Common myeloid progenitor, CD34-positive (primary cell): ENCODE measurements at regions not wholly inside any gene's neighbourhood (a gene's known extent, or its start where the extent isn't known, plus 50 kb on each side); places are given as distances from the start of the nearest gene placed in this dataset.

Experiments
- CTCF ChIA-PET: fragments of 350-600 bp; sonication (Branson Sonifier 250); formaldehyde crosslinking; loops from one replicate; lab custom pipeline; 2021; ENCODE audit warnings: antibody characterized with exemption; lab: Charles Lee
- POLR2A ChIA-PET: fragments of 350-600 bp; sonication (Branson Sonifier 250); formaldehyde crosslinking; loops from one replicate; lab custom pipeline; 2021; ENCODE audit warnings: antibody characterized with exemption; lab: Charles Lee
- DNase-seq, 3 donors: peaks; one replicate each; pipeline versions ENCODE4 v3.0.0 to v3.0.0-alpha.2; 2013
- H3K27ac ChIP-seq, 2 experiments: 1 replicate in 1 of 2; 2 replicates in 1 of 2; pipeline ENCODE4 v1.7.0; 2013; ENCODE audit warnings: inconsistent platforms in 2 of 2, low read length in 2 of 2, mild to moderate bottlenecking in 2 of 2, low read depth in 1 of 2, moderate library complexity in 1 of 2; ENCODE audit not compliant: severe bottlenecking in 2 of 2, insufficient read depth in 1 of 2, poor library complexity in 1 of 2
- H3K27me3 ChIP-seq, 5 experiments: replicated peaks in 2 of 5; 1 replicate in 3 of 5; 2 replicates in 2 of 5; pipeline versions ENCODE4 v1.6.1 to v1.7.0; 2013; ENCODE audit warnings: low read length in 4 of 5, mild to moderate bottlenecking in 2 of 5, moderate library complexity in 2 of 5, inconsistent platforms in 1 of 5; ENCODE audit not compliant: insufficient read depth in 5 of 5, control insufficient read depth in 4 of 5
- H3K36me3 ChIP-seq, 4 experiments: 1 replicate in 2 of 4; 2 replicates in 2 of 4; pipeline versions ENCODE4 v1.6.1 to v1.7.0; 2013; ENCODE audit warnings: low read length in 3 of 4, control low read depth in 1 of 4, mild to moderate bottlenecking in 1 of 4; ENCODE audit not compliant: control insufficient read depth in 4 of 4, insufficient read depth in 4 of 4
- H3K4me1 ChIP-seq, 4 experiments: 1 replicate in 3 of 4; 2 replicates in 1 of 4; pipeline versions ENCODE4 v1.6.1 to v1.7.1; 2013; ENCODE audit warnings: low read length in 3 of 4, mild to moderate bottlenecking in 3 of 4, control low read depth in 1 of 4, inconsistent platforms in 1 of 4, moderate library complexity in 1 of 4; ENCODE audit not compliant: control insufficient read depth in 4 of 4, insufficient read depth in 4 of 4; ENCODE audit errors: control extremely low read depth in 1 of 4
- H3K4me3 ChIP-seq, 7 experiments: 1 replicate in 4 of 7; 2 replicates in 3 of 7; pipeline versions ENCODE4 v1.5.1 to v1.7.0; 2013; ENCODE audit warnings: mild to moderate bottlenecking in 7 of 7, low read length in 6 of 7, moderate library complexity in 6 of 7, inconsistent platforms in 2 of 7, low read depth in 2 of 7, control low read depth in 1 of 7; ENCODE audit not compliant: insufficient read depth in 4 of 7, control insufficient read depth in 1 of 7; ENCODE audit errors: extremely low read depth in 1 of 7
- H3K9me3 ChIP-seq, 5 experiments: 1 replicate in 4 of 5; 2 replicates in 1 of 5; pipeline versions ENCODE4 v1.6.1 to v1.7.1; 2013; ENCODE audit warnings: low read length in 4 of 5, mild to moderate bottlenecking in 2 of 5, inconsistent platforms in 1 of 5, low read depth in 1 of 5, moderate library complexity in 1 of 5; ENCODE audit not compliant: control insufficient read depth in 4 of 5, insufficient read depth in 2 of 5; ENCODE audit errors: control extremely low read depth in 1 of 5
- WGBS: methylation state at CpG from one replicate; pipeline ENCODE4 v1.1.5; 2013; ENCODE audit not compliant: insufficient coverage; 5-methylcytosine and 5-hydroxymethylcytosine counted together

DNA sequence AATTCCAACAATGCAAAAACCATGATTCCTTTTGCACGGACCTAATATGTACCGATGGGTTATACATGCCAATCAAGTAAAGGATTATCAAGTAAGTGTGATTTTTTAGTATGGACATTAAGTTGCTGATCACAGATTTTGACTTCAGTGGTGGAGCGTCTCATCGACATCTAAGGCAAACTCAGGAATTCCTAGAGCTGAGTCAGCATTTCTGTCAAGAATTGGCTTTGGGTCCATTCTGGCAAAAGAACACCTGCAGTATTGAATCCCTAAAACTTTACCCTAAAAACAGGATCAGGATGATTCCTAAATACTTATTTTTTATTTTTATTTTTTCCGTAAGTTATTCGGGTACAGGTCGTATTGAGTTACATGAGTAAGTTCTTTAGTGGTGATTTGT lies 83.6 kb downstream of the HPGD start:
- 100% methylated on average over 3 of the region's 7 CpGs for WGBS
- CTCF ChIA-PET: no interaction called here
- H3K4me1 ChIP-seq: no peaks in the 10 kb centered on the region
- no peak for DNase-seq
- H3K27ac ChIP-seq: no peak overlapping the region
- H3K27me3 ChIP-seq: no peaks in the 10 kb centered on the region
- H3K9me3 ChIP-seq: peaks cover 0 to 2% (median 0%) of the 10 kb centered on the region in 5 experiments
- no peaks in the 10 kb centered on the region for H3K36me3 ChIP-seq
- POLR2A ChIA-PET: no interaction called here
- no peak overlapping the region for H3K4me3 ChIP-seq

- H3K27me3 ChIP-seq: no peaks in the 10 kb centered on the region
- WGBS: 80% methylated on average over 1 of the region's 1 CpG
- H3K4me3 ChIP-seq: no peak overlapping the region
- H3K27ac ChIP-seq: no peak overlapping the region
- ChIA-PET CTCF (no interaction called here), POLR2A (no interaction called here)
- no peaks in the 10 kb centered on the region for H3K4me1 ChIP-seq
- no peak for DNase-seq
- H3K9me3 ChIP-seq: peaks cover 0 to 2% (median 0%) of the 10 kb centered on the region in 5 experiments
- no peaks in the 10 kb centered on the region for H3K36me3 ChIP-seq
Measured at GRCh38 chr4:174437749-174438148, 84.5 kb downstream of the HPGD start.

GRCh38 chr4:174437324-174437723 lies 85.0 kb downstream of the HPGD start:
- ChIA-PET CTCF (no interaction called here), POLR2A (no interaction called here)
- Histone ChIP-seq H3K27me3 (no peaks in the 10 kb centered on the region), H3K27ac (no peak overlapping the region), H3K4me1 (no peaks in the 10 kb centered on the region), H3K9me3 (peaks cover 0 to 2% (median 0%) of the 10 kb centered on the region in 5 experiments), H3K36me3 (no peaks in the 10 kb centered on the region), H3K4me3 (no peak overlapping the region)
- DNase-seq: no peak
- WGBS: 100% methylated on average over 2 of the region's 2 CpGs

DNA sequence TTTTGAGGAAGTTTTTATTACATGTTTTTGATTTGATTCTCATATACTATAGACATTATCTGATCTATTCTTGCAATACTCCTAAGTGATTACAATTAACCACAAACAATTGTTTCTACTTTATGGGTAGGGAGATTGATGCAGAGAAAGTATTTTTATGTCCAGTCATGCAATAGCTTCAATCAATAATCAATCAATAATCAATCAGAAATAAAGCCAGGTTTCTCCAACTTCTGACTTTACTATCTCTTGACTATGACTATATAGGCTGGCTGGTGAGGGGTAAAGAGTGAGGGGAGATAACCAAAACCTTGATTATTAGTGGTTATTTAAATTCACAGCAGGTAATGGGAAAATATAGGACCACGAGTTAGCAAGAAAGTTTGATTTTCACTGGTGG lies 85.9 kb downstream of the HPGD start:
- Histone ChIP-seq H3K27me3 (no peaks in the 10 kb centered on the region), H3K36me3 (no peaks in the 10 kb centered on the region), H3K27ac (no peak overlapping the region), H3K4me3 (no peak overlapping the region), H3K9me3 (peaks cover 0 to 2% (median 0%) of the 10 kb centered on the region in 5 experiments), H3K4me1 (no peaks in the 10 kb centered on the region)
- ChIA-PET POLR2A (interaction anchor here (0.6 kb wide), 1 partner anchor 55 kb away, joined by 3 read pairs; no protein-coding TSS in a partner anchor), CTCF (no interaction called here)
- WGBS: 100% methylated on average over 1 of the region's 1 CpG
- DNase-seq: no peak

DNA sequence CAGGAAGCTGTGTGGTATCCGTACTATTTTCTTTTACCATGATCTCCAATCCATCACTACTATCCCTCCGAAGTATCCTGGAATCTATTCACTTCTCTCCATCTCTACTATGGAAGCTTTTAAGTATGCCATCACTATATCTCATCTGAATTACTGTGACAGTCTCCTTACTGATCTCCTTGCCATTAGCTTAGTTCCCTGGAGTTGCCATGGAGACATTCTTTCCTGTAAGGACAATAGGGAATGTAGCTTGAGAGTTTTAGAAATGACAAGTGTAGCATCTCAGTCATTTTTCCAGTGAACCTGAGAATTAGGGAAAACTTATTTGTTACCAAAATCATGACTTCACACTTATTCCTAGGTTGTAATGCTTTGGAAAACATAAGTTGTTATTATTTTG lies 86.3 kb downstream of the HPGD start:
- peaks cover 0 to 2% (median 0%) of the 10 kb centered on the region in 5 experiments for H3K9me3 ChIP-seq
- WGBS: 100% methylated on average over 2 of the region's 2 CpGs
- no peak for DNase-seq
- no peaks in the 10 kb centered on the region for H3K4me1 ChIP-seq
- no peak overlapping the region for H3K27ac ChIP-seq
- no peak overlapping the region for H3K4me3 ChIP-seq
- ChIA-PET CTCF (no interaction called here), POLR2A (no interaction called here)
- no peaks in the 10 kb centered on the region for H3K36me3 ChIP-seq
- H3K27me3 ChIP-seq: no peaks in the 10 kb centered on the region

GRCh38 chr4:174434455-174434854 lies 87.8 kb downstream of the HPGD start:
- ChIA-PET POLR2A (no interaction called here), CTCF (no interaction called here)
- Histone ChIP-seq H3K36me3 (no peaks in the 10 kb centered on the region), H3K4me1 (no peaks in the 10 kb centered on the region), H3K27me3 (no peaks in the 10 kb centered on the region), H3K4me3 (no peak overlapping the region), H3K27ac (no peak overlapping the region), H3K9me3 (peaks cover 0 to 2% (median 0%) of the 10 kb centered on the region in 5 experiments)
- no peak for DNase-seq
- WGBS: 92% methylated on average over 4 of the region's 4 CpGs

- Histone ChIP-seq H3K27me3 (no peaks in the 10 kb centered on the region), H3K9me3 (no peaks in the 10 kb centered on the region), H3K4me1 (no peaks in the 10 kb centered on the region), H3K27ac (no peak overlapping the region), H3K4me3 (no peak overlapping the region), H3K36me3 (no peaks in the 10 kb centered on the region)
- no peak for DNase-seq
- WGBS: 100% methylated on average over 2 of the region's 4 CpGs
- CTCF ChIA-PET: interaction anchor here (1.1 kb wide), 1 partner anchor 13 kb away, joined by 3 read pairs; no protein-coding TSS in a partner anchor
- POLR2A ChIA-PET: no interaction called here
Measured at GRCh38 chr4:174430576-174430975, 91.7 kb downstream of the HPGD start.
